RWPE1 (cell line): ENCODE measurements at regions not wholly inside any gene's neighbourhood (a gene's known extent, or its start where the extent isn't known, plus 50 kb on each side); places are given as distances from the start of the nearest gene placed in this dataset.

Experiments
- CTCF ChIA-PET: fragments of 350-600 bp; sonication (Branson Sonifier 250); formaldehyde crosslinking; extraction: SDS; loops from one replicate; lab custom pipeline; 2021; lab: Yijun Ruan, JAX
- POLR2A ChIA-PET: fragments of 400-600 bp; formaldehyde crosslinking; extraction: SDS; loops from one replicate; lab custom pipeline; 2020; ENCODE audit warnings: antibody characterized with exemption; ENCODE audit not compliant: low non-redundant PET; lab: Yijun Ruan, JAX
- DNase-seq: peaks from one replicate; pipeline ENCODE4 v3.0.0; 2012; ENCODE audit warnings: low spot score
- H3K27ac ChIP-seq: fragments of 450-650 bp; 2 replicates; pipeline ENCODE4 v1.5.1; 2017
- TF ChIP-seq, protein P1 (sequence below): fragments of 450-650 bp; conservative IDR thresholded peaks from 2 replicates; pipeline ENCODE4 v1.5.1; 2017; ENCODE audit warnings: low read depth, mild to moderate bottlenecking

DNA sequence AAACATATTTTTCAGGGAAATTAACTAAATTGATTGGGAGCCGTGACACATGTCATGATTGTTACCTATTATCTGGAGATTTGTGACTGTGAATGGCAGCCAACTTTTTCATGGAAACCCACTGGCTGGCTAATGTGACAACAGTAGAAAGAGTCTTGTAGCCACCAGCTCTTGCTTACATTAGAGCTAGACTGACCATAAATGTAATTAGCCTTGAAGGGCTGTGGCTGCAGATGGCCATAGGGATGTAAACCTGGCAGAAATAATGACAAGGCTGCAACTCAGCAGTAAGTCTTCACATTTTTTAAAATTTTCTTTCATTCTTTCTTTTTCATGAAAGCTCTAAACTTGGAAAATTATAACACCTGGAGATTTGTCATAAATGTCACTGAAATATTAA lies 168.2 kb upstream of the ROBO2 start:
- no peak for DNase-seq
- H3K27ac ChIP-seq, result no peak overlapping the region
- POLR2A ChIA-PET, result no interaction called here
- CTCF ChIA-PET, result no interaction called here
- TF ChIP-seq, protein P1, sequence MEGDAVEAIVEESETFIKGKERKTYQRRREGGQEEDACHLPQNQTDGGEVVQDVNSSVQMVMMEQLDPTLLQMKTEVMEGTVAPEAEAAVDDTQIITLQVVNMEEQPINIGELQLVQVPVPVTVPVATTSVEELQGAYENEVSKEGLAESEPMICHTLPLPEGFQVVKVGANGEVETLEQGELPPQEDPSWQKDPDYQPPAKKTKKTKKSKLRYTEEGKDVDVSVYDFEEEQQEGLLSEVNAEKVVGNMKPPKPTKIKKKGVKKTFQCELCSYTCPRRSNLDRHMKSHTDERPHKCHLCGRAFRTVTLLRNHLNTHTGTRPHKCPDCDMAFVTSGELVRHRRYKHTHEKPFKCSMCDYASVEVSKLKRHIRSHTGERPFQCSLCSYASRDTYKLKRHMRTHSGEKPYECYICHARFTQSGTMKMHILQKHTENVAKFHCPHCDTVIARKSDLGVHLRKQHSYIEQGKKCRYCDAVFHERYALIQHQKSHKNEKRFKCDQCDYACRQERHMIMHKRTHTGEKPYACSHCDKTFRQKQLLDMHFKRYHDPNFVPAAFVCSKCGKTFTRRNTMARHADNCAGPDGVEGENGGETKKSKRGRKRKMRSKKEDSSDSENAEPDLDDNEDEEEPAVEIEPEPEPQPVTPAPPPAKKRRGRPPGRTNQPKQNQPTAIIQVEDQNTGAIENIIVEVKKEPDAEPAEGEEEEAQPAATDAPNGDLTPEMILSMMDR, result no peak

DNA sequence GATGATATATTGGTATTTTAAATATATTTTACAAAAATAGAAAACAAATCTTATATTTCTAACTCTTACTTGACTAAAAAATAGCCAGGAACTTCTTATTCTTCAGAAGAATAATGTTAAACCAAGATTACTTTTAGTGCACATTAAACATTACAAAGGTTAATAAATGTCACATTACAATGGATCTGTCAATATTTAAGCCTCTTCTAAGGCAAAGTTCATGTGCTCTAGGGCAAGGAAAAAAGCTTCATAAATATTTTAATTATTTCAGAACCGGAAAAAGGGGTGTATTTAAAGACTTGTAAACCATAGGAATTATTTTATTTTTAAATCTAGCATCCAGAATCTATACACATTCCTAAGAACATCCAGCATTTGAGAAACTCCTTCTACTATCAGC lies 166.9 kb upstream of the ROBO2 start:
- H3K27ac ChIP-seq, result no peak overlapping the region
- POLR2A ChIA-PET, result no interaction called here
- CTCF ChIA-PET, result no interaction called here
- TF ChIP-seq, protein P1, result no peak
- no peak for DNase-seq

DNA sequence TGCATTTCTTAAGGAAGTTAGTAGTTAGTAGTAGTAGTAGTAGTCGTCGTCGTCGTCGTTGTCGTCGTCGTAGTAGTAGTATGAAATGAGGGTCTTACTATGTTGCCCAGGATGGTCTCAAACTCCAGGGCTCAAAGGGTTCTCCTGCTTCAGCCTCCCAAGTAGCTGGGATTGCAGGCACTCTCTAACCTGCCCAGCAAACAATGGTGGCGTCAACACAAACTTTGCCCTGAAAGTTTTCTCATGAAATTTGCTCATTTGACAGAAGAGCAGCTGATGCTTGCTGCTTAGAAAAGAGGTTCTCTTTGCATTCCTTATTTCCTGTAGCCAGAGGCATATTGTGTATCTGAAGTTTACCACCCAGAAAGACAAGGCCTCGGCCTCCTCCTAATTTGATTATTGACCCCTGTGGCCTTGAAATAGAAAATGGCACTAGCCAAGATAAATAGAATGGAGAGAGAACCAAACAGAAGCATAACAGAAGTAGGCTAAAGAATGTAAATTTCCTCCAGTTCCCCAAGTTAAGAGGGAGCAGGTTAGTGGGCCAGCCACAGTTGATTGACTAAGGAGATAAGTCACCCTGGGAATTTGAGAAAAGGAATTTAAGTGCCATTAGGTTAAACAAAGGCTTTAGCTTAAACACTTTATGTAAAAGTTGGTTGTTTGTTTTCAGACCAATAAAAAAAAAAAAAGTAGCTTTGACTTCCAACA lies 166.2 kb upstream of the ROBO2 start:
- no peak overlapping the region for H3K27ac ChIP-seq
- CTCF ChIA-PET, result no interaction called here
- POLR2A ChIA-PET, result no interaction called here
- DNase-seq, result no peak
- TF ChIP-seq, protein P1, result no peak

DNA sequence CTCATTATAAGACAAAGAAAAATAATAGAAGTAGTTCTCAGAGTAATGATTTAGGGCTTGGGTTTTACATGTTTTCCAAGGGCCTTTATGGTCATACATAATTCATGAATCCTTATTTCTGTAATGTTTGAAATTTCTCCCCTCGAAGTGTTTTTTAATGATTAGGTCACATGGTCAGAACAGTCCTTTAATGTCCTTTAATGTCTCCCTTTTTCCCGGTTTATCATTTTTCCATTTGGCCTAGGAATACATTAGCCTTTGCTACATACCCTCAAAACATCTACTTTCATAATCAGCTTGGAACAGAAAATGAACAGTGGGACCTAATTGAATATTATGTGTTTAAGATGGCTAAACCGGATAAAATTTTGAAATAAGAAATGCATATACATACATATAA lies 159.9 kb upstream of the ROBO2 start:
- DNase-seq, result no peak
- H3K27ac ChIP-seq, result no peak overlapping the region
- TF ChIP-seq, protein P1, result no peak
- ChIA-PET CTCF (no interaction called here), POLR2A (no interaction called here)

DNA sequence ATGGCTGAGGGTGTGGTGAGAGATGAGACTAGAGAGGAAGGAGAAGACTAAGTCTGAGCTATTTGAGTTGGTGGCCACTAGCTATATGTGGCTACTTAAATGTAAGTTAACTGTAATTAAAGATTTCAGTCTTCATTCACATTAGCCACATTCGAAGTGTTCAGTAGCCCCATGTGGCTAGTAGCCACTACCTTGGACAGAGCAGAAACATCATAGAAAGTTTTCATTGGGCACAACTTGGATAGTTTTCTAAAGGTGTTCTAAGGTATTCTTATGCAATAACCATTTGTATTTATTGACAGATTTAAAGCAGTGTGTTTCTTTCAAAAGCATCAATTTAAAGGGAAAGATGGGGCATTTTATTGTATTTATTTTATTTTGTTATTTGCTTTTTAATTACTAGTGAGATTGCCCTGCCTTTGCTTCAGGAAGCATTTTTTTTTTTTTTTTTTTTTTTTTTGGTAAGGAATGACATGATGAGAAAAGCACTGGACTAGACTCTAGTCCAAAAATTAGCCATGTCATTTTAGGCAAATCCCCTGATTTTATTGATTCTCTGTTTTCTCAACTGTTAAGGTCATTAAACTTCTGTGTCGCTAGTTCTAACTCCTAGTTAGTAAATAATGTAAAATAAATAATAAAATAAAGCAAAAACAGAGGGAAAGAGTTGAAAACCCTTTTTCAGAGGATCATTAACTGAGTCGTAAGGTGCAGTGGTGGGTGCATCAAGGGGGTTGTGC lies 153.0 kb upstream of the ROBO2 start:
- TF ChIP-seq, protein P1, result no peak
- no peak overlapping the region for H3K27ac ChIP-seq
- ChIA-PET POLR2A (no interaction called here), CTCF (no interaction called here)
- DNase-seq, result no peak

DNA sequence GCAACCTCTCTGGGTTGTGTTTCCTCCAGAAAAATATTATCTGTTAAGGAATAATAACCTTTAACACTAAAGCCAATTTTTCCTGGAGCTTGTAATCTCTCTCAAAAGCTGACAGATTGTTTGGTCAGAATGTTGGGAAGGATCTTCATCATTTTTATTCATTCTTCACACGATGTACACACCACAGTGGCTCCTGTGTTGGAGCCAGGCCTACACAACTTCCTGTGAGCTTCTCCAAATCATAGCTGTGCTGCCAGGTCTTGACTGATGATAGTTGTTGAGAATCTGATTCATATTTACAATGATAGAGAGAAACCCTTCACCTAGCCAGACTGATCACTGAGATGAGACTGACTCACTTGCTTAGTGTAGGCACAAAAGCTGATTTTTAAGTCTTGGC lies 151.0 kb upstream of the ROBO2 start:
- CTCF ChIA-PET, result no interaction called here
- TF ChIP-seq, protein P1, result no peak

More for the DNA sequence above, 151.0 kb upstream of the ROBO2 start:
- no peak overlapping the region for H3K27ac ChIP-seq
- no peak for DNase-seq
- POLR2A ChIA-PET, result no interaction called here
